HepG2 (cell line): ENCODE measurements at regions not wholly inside any gene's neighbourhood (a gene's known extent, or its start where the extent isn't known, plus 50 kb on each side); places are given as distances from the start of the nearest gene placed in this dataset.

Source experiments
- ATAC-seq: fragments of 200-7000 bp; cut with Tn5 transposase; 3 replicates; pipeline ENCODE4 v1.9.1; 2020; ENCODE audit warnings: mild to moderate bottlenecking, moderate library complexity
- BruUV-seq: library from RNA; stranded (reverse); fragments of 400-500 nt; replicated peaks from 2 replicates; lab custom pipeline; 2021; lab: Mats Ljungman, UMichigan
- CTCF ChIA-PET: fragments of 300-600 bp; formaldehyde crosslinking; extraction: SDS; loops from one replicate; lab custom pipeline; 2021; ENCODE audit warnings: low total read pairs, inconsistent platforms, low intra/inter-chr PET ratio; lab: Yijun Ruan, JAX
- POLR2A ChIA-PET: fragments of 350-600 bp; sonication (Branson Sonifier 250); formaldehyde crosslinking; loops from one replicate; lab custom pipeline; 2020; ENCODE audit warnings: antibody characterized with exemption, inconsistent platforms; lab: Yijun Ruan, JAX
- DNase-seq: peaks from one replicate; pipeline ENCODE4 v3.0.0-alpha.2; 2015; ENCODE audit warnings: low spot score
- FAIRE-seq: peaks from 3 replicates; lab custom pipeline; 2011; peaks lifted over from hg19 to GRCh38; lab: Jason Lieb, UNC
- H2AFZ ChIP-seq: one replicate; pipeline ENCODE4 v1.6.1; 2011; ENCODE audit warnings: low read length, inconsistent platforms
- H3K27ac ChIP-seq: fragments of 300-600 bp; 3 replicates; pipeline ENCODE4 v1.8.0; 2011; ENCODE audit warnings: mixed run types, mild to moderate bottlenecking, mixed read lengths, low read length, inconsistent platforms; ENCODE audit not compliant: insufficient read depth; ENCODE audit errors: extremely low read length
- H3K27me3 ChIP-seq, 2 experiments: fragments of 200-600 bp in 1 of 2; 2 replicates in 1 of 2; 3 replicates in 1 of 2; pipeline versions ENCODE4 v1.6.0 to v1.8.0; 2011; ENCODE audit warnings: low read length in 2 of 2, mild to moderate bottlenecking in 2 of 2, moderate library complexity in 2 of 2, inconsistent platforms in 1 of 2; ENCODE audit not compliant: insufficient read depth in 2 of 2, control insufficient read depth in 1 of 2
- H3K36me3 ChIP-seq, 2 experiments: fragments of 200-600 bp in 1 of 2; replicated peaks in 1 of 2; 2 replicates in 1 of 2; 3 replicates in 1 of 2; pipeline versions ENCODE4 v1.5.1 to v1.8.0; 2011; ENCODE audit warnings: low read length in 2 of 2, inconsistent platforms in 1 of 2; ENCODE audit not compliant: insufficient read depth in 2 of 2, control insufficient read depth in 1 of 2
- H3K4me1 ChIP-seq: 2 replicates; pipeline ENCODE4 v1.5.1; 2012; ENCODE audit warnings: low read length, inconsistent platforms; ENCODE audit not compliant: insufficient read depth
- H3K4me2 ChIP-seq: 2 replicates; pipeline ENCODE4 v1.6.0; 2011; ENCODE audit warnings: low read depth, low read length, inconsistent platforms
- H3K4me3 ChIP-seq, 3 experiments: fragments of 200-600 bp in 1 of 3; sonication (generic), shearing (Covaris generic) in 1 of 3; replicated peaks in 1 of 3; 2 replicates each; pipeline ENCODE4 v1.5.1; 2011 to 2016; ENCODE audit warnings: low read length in 3 of 3, inconsistent platforms in 2 of 3, low read depth in 2 of 3, mild to moderate bottlenecking in 2 of 3, control low read depth in 1 of 3, mixed read lengths in 1 of 3; ENCODE audit not compliant: insufficient read depth in 1 of 3
- H3K79me2 ChIP-seq: one replicate; pipeline ENCODE4 v1.6.1; 2011; ENCODE audit warnings: low read length, inconsistent platforms; ENCODE audit not compliant: insufficient read depth
- H3K9ac ChIP-seq: 2 replicates; pipeline ENCODE4 v1.6.0; 2011; ENCODE audit warnings: mild to moderate bottlenecking, low read depth, low read length, inconsistent platforms; ENCODE audit not compliant: insufficient read depth
- H3K9me3 ChIP-seq: 2 replicates; pipeline ENCODE4 v1.5.1; 2012; ENCODE audit warnings: mild to moderate bottlenecking, low read length
- H4K20me1 ChIP-seq: 2 replicates; pipeline ENCODE4 v1.6.0; 2011; ENCODE audit warnings: inconsistent platforms, mild to moderate bottlenecking, low read length, moderate library complexity; ENCODE audit not compliant: insufficient read depth
- ARID4A ChIP-seq: sonication (generic); formaldehyde crosslinking; IDR thresholded peaks from 2 replicates; pipeline ENCODE4 v1.5.0; 2020; ENCODE audit warnings: mild to moderate bottlenecking, missing genetic modification reagents, borderline replicate concordance
- ESRRA ChIP-seq: sonication (generic); formaldehyde crosslinking; IDR thresholded peaks from 2 replicates; pipeline ENCODE4 v1.5.1; 2020; ENCODE audit warnings: mild to moderate bottlenecking, low read depth, missing genetic modification reagents
- ETV6 ChIP-seq: sonication (generic); formaldehyde crosslinking; conservative IDR thresholded peaks from 2 replicates; pipeline ENCODE4 v1.4.0; 2020; ENCODE audit warnings: missing genetic modification reagents
- HOMEZ ChIP-seq: IDR thresholded peaks from 2 replicates; pipeline ENCODE4 v1.6.1; 2016; ENCODE audit warnings: low read depth
- ISL2 ChIP-seq: sonication (generic); formaldehyde crosslinking; IDR thresholded peaks from 2 replicates; pipeline ENCODE4 v1.5.0; 2020; ENCODE audit warnings: missing genetic modification reagents
- THAP8 ChIP-seq: sonication (generic); formaldehyde crosslinking; IDR thresholded peaks from 2 replicates; pipeline ENCODE4 v1.5.1; 2020; ENCODE audit warnings: missing genetic modification reagents, mild to moderate bottlenecking, borderline replicate concordance
- ZC3H13 ChIP-seq: sonication (generic); formaldehyde crosslinking; IDR thresholded peaks from 2 replicates; pipeline ENCODE4 v1.8.1; 2023; ENCODE audit warnings: mild to moderate bottlenecking, missing genetic modification reagents, moderate library complexity
- ZFP41 ChIP-seq: sonication (generic); formaldehyde crosslinking; IDR thresholded peaks from 2 replicates; pipeline ENCODE4 v1.4.0; 2020; ENCODE audit warnings: mild to moderate bottlenecking, missing genetic modification reagents, borderline replicate concordance
- ZNF337 ChIP-seq: sonication (generic); formaldehyde crosslinking; IDR thresholded peaks from 2 replicates; pipeline ENCODE4 v1.5.1; 2020; ENCODE audit warnings: missing genetic modification reagents, low read depth, mild to moderate bottlenecking, borderline replicate concordance
- ZNF530 ChIP-seq: sonication (generic); formaldehyde crosslinking; IDR thresholded peaks from 2 replicates; pipeline ENCODE4 v1.5.0; 2020; ENCODE audit warnings: low read depth, mild to moderate bottlenecking, missing genetic modification reagents
- WGBS: methylation state at CpG from one replicate; pipeline ENCODE4 v1.1.6; 2017; ENCODE audit warnings: low lambda C conversion rate; 5-methylcytosine and 5-hydroxymethylcytosine counted together
- in situ Hi-C: cut with HindIII; loops from 2 replicates; pipeline ENCODE4 v1.10.0; 2017; ENCODE audit warnings: low pct_unique_long_range_greater_than_20kb; ENCODE audit not compliant: extremely low pct_ligation_motif_present
- intact Hi-C: fragments of 100-400 bp; cut with micrococcal nuclease; formaldehyde crosslinking; loops from one replicate; pipeline ENCODE4 v1.10.0; 2022; ENCODE audit not compliant: unreplicated experiment
- TF ChIP-seq, protein P1 (sequence below): sonication (generic); formaldehyde crosslinking; IDR thresholded peaks from 2 replicates; pipeline ENCODE4 v1.5.0; 2020; ENCODE audit warnings: missing genetic modification reagents

DNA sequence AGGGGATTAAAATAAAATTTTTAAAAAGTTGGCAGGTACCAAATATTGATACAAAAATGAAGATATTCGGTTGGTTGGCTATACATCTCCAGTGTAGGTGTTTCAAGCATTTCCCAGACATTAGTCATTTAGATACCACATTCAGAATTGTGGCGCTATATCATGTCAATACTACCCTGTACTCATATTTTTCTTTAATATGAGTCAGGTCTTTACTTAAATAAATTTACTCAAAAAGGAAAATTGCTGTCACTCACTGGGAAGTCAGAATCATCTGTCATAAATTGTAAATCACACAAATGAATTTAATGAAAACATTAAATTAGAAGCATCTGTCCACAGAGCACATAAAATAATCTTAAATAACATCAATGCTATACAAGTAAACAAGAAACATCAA, 134.2 kb downstream of the TSHZ3 start:
- ChIA-PET POLR2A (no interaction called here), CTCF (no interaction called here)
- H3K9me3 ChIP-seq = peaks cover 42% of the 10 kb centered on the region
- no peaks in the 10 kb centered on the region for H4K20me1 ChIP-seq
- WGBS = 25% methylated on average over 2 of the region's 2 CpGs
- H3K4me2 ChIP-seq = no peak overlapping the region
- TF ChIP-seq ISL2 (CRISPR knock-in tag) = no peak
- TF ChIP-seq HOMEZ (CRISPR knock-in tag) = no peak
- no peak for TF ChIP-seq ZNF337 (CRISPR knock-in tag)
- no peak for TF ChIP-seq ZNF530 (CRISPR knock-in tag)
- H3K27ac ChIP-seq = no peak overlapping the region
- H3K4me3 ChIP-seq = no peak overlapping the region
- DNase-seq (no peak), FAIRE-seq (no peak), ATAC-seq (no peak)
- H3K4me1 ChIP-seq = no peaks in the 10 kb centered on the region
- in situ Hi-C loops = no loop called here
- no TSS peak for BruUV-seq
- H3K36me3 ChIP-seq = no peaks in the 10 kb centered on the region
- H3K9ac ChIP-seq = no peak overlapping the region
- intact Hi-C loops = no loop called here
- H2AFZ ChIP-seq = no peak overlapping the region
- H3K79me2 ChIP-seq = no peaks in the 10 kb centered on the region
- H3K27me3 ChIP-seq = no peaks in the 10 kb centered on the region

- FAIRE-seq = no peak
- intact Hi-C loops = no loop called here
- TF ChIP-seq ARID4A (CRISPR knock-in tag) (no peak), ETV6 (CRISPR knock-in tag) (no peak), THAP8 (CRISPR knock-in tag) (no peak), ESRRA (CRISPR knock-in tag) (no peak), ZFP41 (CRISPR knock-in tag) (no peak), ZC3H13 (CRISPR knock-in tag) (no peak)
- TF ChIP-seq, protein P1, sequence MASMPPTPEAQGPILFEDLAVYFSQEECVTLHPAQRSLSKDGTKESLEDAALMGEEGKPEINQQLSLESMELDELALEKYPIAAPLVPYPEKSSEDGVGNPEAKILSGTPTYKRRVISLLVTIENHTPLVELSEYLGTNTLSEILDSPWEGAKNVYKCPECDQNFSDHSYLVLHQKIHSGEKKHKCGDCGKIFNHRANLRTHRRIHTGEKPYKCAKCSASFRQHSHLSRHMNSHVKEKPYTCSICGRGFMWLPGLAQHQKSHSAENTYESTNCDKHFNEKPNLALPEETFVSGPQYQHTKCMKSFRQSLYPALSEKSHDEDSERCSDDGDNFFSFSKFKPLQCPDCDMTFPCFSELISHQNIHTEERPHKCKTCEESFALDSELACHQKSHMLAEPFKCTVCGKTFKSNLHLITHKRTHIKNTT (CRISPR knock-in tag) = no peak
Measured at GRCh38 chr19:31214086-31214485, 135.2 kb downstream of the TSHZ3 start.

More at GRCh38 chr19:31214086-31214485, 135.2 kb downstream of the TSHZ3 start:
- peaks cover 46% of the 10 kb centered on the region for H3K9me3 ChIP-seq
- no peak overlapping the region for H3K4me2 ChIP-seq
- POLR2A ChIA-PET = no interaction called here
- no peaks in the 10 kb centered on the region for H3K27me3 ChIP-seq
- WGBS = 86% methylated on average over 6 of the region's 9 CpGs
- no peak for ATAC-seq
- no TSS peak for BruUV-seq
- in situ Hi-C loops = no loop called here
- no peak overlapping the region for H3K4me3 ChIP-seq
- H3K4me1 ChIP-seq = no peaks in the 10 kb centered on the region
- no peak overlapping the region for H3K27ac ChIP-seq
- H4K20me1 ChIP-seq = no peaks in the 10 kb centered on the region
- H3K9ac ChIP-seq = no peak overlapping the region
- no peaks in the 10 kb centered on the region for H3K79me2 ChIP-seq
- H3K36me3 ChIP-seq = no peaks in the 10 kb centered on the region
- no peak overlapping the region for H2AFZ ChIP-seq
- CTCF ChIA-PET = no interaction called here
- no peak for DNase-seq
